Pancreas (tissue), 10 donors: ENCODE measurements at regions not wholly inside any gene's neighbourhood (a gene's known extent, or its start where the extent isn't known, plus 50 kb on each side); places are given as distances from the start of the nearest gene placed in this dataset.

Experiments used
- ATAC-seq, 4 donors: fragments of 200-7000 bp; cut with Tn5 transposase; one replicate each; pipeline versions ENCODE4 v1.8.0 to v1.9.1; 2020; ENCODE audit warnings: mild to moderate bottlenecking in 4 of 4, moderate library complexity in 4 of 4
- DNase-seq, 6 donors: peaks; one replicate each; pipeline ENCODE4 v3.0.0-alpha.2; 2020
- FAIRE-seq: peaks from 2 replicates; lab custom pipeline; 2012; peaks lifted over from hg19 to GRCh38; lab: Jason Lieb, UNC
- H3K27ac ChIP-seq, 4 donors: fragments of 200-600 bp; sonication (generic); 1 replicate in 3 of 4; 2 replicates in 1 of 4; pipeline versions ENCODE4 v1.5.0 to v1.8.0; 2020
- H3K27me3 ChIP-seq, 4 donors: fragments of 200-600 bp; one replicate each; pipeline ENCODE4 v1.8.0; 2021
- H3K36me3 ChIP-seq, 3 donors: fragments of 200-600 bp; sonication (generic) in 1 of 3; one replicate each; pipeline versions ENCODE4 v1.5.0 to v1.8.0; 2020 to 2021
- H3K4me1 ChIP-seq, 3 donors: fragments of 200-600 bp; one replicate each; pipeline ENCODE4 v1.8.0; 2021
- H3K4me3 ChIP-seq, 4 donors: fragments of 200-600 bp; sonication (generic) in 2 of 4; one replicate each; pipeline versions ENCODE4 v1.5.0 to v1.8.0; 2020 to 2021
- H3K9me3 ChIP-seq, 4 donors: fragments of 200-600 bp; one replicate each; pipeline ENCODE4 v1.8.0; 2021
- WGBS, 2 donors: extraction: QIAGEN DNeasy Blood & Tissue Kit; methylation state at CpG; one replicate each; pipeline ENCODE4 v1.1.7; 2013; 5-methylcytosine and 5-hydroxymethylcytosine counted together
- intact Hi-C, 3 donors: fragments of 100-400 bp; cut with DNase I; formaldehyde crosslinking; loops; one replicate each; pipeline versions ENCODE4 v1.11.1 to v1.14.2; 2022
- TF ChIP-seq, protein P1 (sequence below), 4 donors: fragments of 200-600 bp; sonication (generic) in 3 of 4; IDR thresholded peaks; one replicate each; pipeline versions ENCODE4 v1.5.0 to v1.8.0; 2021; ENCODE audit warnings: antibody characterized with exemption in 4 of 4
- donor health status: healthy with polysubstance abuse.
- donor health status: DM: no; HTN: no; CAD: no; lungs with moderate emphysema.
- donor health status: DM: no; HTN: no; CAD: no.
- donor health status: control.
- donor health status: control.
- donor health status: Bipolar disorder and iron deficiency.
- donor health status: DM: yes; HTN: yes; CAD: no.
- donor health status: DM: no; HTN: no; CAD: no.
- donor health status: DM: no; HTN: no; CAD: no.
- donor health status: DM: yes; HTN: yes; CAD: no.

DNA sequence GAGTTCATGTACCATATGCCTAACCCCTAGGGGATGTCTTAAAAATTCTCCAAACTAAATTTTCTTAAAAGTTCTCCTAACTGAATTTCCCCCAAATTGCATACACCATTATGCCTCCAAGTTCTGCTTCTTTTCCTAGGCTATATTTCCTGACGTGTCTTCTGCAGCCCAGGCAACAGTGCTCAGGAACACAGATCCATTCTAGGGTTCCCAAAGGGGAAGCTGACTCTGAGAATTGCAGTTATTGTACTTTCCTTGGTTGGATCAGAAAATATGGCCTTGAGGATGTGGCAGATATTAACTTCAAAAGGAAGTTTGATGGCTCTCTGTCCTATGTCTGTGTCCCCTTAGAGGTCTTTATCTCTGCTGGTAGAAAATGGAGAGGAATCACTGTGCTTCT lies 124.3 kb downstream of the TMEM17 start:
- H3K36me3 ChIP-seq = no peaks in the 10 kb centered on the region
- DNase-seq (no peak), ATAC-seq (peak in 1 of 4 donors; percentile 20), FAIRE-seq (no peak)
- H3K4me1 ChIP-seq = no peaks in the 10 kb centered on the region
- H3K9me3 ChIP-seq = no peaks in the 10 kb centered on the region
- H3K4me3 ChIP-seq = no peak overlapping the region
- intact Hi-C loops = no loop called here
- no peaks in the 10 kb centered on the region for H3K27me3 ChIP-seq
- 75 to 91% methylated on average over 1 of the region's 1 CpG for WGBS, 2 donors
- TF ChIP-seq, protein P1, sequence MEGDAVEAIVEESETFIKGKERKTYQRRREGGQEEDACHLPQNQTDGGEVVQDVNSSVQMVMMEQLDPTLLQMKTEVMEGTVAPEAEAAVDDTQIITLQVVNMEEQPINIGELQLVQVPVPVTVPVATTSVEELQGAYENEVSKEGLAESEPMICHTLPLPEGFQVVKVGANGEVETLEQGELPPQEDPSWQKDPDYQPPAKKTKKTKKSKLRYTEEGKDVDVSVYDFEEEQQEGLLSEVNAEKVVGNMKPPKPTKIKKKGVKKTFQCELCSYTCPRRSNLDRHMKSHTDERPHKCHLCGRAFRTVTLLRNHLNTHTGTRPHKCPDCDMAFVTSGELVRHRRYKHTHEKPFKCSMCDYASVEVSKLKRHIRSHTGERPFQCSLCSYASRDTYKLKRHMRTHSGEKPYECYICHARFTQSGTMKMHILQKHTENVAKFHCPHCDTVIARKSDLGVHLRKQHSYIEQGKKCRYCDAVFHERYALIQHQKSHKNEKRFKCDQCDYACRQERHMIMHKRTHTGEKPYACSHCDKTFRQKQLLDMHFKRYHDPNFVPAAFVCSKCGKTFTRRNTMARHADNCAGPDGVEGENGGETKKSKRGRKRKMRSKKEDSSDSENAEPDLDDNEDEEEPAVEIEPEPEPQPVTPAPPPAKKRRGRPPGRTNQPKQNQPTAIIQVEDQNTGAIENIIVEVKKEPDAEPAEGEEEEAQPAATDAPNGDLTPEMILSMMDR (IDR thresholded peaks at IDR 0.05) = no peak
- H3K27ac ChIP-seq = no peak overlapping the region

DNA sequence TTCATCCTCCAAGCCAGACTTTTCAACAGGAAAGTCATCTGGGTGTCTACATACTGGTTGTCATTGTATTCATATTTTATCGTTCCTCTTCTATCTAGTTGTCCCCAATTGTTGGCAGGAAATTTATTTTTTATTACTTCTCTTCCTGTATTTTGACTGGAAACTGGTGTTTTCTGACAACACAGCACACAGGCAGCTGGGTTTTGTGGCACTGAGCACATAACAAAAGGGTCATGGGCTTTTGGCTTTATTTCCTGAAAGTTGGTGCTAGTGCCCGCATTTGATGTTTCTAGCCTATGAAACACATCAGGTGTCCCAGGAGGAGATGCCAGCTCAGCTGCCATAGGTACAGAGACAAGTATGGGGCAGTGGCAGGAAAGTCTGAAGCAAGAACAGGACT lies 126.4 kb downstream of the TMEM17 start:
- Histone ChIP-seq H3K27ac (no peak overlapping the region), H3K36me3 (no peaks in the 10 kb centered on the region), H3K4me1 (no peaks in the 10 kb centered on the region), H3K27me3 (no peaks in the 10 kb centered on the region), H3K9me3 (no peaks in the 10 kb centered on the region), H3K4me3 (no peak overlapping the region)
- 63 to 71% methylated on average over 2 of the region's 2 CpGs for WGBS, 2 donors
- TF ChIP-seq, protein P1 (IDR thresholded peaks at IDR 0.05) = no peak
- DNase-seq (no peak), FAIRE-seq (no peak), ATAC-seq (peak in 1 of 4 donors; percentile 18)
- intact Hi-C loops = no loop called here

DNA sequence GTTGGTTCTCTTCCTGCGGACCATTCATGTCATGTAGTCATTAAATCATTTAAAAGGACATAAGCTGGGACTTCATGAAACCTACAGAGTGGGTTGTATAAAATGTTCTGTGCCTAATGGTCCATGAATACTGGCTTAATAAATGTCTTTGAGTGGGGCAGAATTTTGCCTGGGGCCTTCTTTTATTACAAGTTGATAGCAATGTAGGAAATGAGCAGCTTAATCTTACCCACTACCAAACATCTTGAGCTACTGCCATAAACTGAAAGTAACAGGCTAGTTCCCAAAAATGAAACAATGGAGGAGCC lies 130.9 kb downstream of the TMEM17 start:
- Histone ChIP-seq H3K4me1 (no peaks in the 10 kb centered on the region), H3K36me3 (no peaks in the 10 kb centered on the region), H3K27me3 (no peaks in the 10 kb centered on the region), H3K9me3 (no peaks in the 10 kb centered on the region), H3K4me3 (no peak overlapping the region), H3K27ac (no peak overlapping the region)
- TF ChIP-seq, protein P1 (IDR thresholded peaks at IDR 0.05) = no peak
- DNase-seq (no peak), ATAC-seq (no peak), FAIRE-seq (no peak)
- 89 to 93% methylated on average over 1 of the region's 1 CpG for WGBS, 2 donors
- intact Hi-C loops = no loop called here

DNA sequence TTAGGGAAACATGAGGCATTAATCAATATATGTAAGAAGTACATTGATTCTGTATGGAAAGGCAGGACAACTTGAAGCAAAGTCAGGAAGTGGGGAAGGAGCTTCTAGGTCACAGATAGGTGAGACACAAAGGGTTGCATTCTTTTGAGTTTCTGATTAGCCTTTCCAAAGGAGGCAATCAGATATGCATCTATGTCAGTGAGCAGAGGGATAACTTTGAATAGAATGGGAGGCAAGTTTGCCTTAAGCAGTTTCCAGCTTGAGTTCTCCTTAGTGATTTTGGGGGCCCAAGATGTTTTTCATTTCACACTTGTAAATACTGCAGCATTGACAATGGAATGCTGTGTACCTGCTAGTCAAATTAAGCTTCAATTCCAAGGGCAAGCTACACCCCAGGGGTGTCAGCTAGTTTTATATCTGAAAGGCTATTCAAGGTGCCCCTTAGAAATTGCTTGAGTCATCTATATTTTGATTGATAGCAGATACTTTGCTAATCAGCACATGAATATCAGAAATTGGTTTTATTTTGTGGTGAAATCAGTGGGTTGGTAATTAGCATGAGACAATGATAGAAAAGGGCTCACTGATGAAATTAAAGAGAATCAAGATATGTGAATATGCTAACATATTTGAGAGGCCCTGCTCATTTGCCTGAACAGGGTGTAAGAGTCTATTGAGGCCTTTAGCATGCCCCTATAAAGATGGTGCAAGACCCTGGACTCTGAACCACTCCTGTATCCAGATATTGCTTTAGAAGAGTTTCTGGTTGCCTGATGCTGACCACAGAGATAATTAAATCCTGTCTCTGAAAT lies 131.5 kb downstream of the TMEM17 start:
- H3K4me1 ChIP-seq = no peaks in the 10 kb centered on the region
- H3K27ac ChIP-seq = no peak overlapping the region
- no peak for FAIRE-seq
- no peaks in the 10 kb centered on the region for H3K9me3 ChIP-seq
- no peak for ATAC-seq
- TF ChIP-seq, protein P1 (IDR thresholded peaks at IDR 0.05) = no peak
- DNase-seq = no peak
- no peaks in the 10 kb centered on the region for H3K27me3 ChIP-seq
- intact Hi-C loops = no loop called here
- H3K4me3 ChIP-seq = no peak overlapping the region
- no peaks in the 10 kb centered on the region for H3K36me3 ChIP-seq

DNA sequence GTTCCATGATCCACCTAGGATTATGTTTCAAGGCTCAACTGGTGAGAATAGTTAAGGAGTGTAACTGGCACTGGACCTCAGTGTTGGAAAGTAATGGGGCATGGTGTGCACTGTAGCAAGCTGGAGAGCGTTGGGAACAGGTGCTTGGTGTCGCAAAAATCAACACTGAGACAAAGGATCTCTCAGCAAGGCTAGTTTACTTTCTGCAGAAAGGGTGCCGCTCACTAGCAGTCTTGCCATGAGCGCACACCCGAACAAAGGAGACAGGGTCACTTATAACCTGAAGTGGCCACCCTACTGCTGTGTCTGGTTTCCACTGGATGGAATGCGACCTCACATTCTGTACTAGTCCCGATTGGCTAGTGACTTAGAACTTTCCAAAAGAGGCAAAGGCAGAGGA lies 133.2 kb downstream of the TMEM17 start:
- WGBS, 2 donors = 95 to 98% methylated on average over 7 of the region's 7 CpGs
- Histone ChIP-seq H3K27me3 (no peaks in the 10 kb centered on the region), H3K4me3 (no peak overlapping the region), H3K27ac (no peak overlapping the region), H3K9me3 (no peaks in the 10 kb centered on the region), H3K4me1 (no peaks in the 10 kb centered on the region), H3K36me3 (no peaks in the 10 kb centered on the region)
- intact Hi-C loops = no loop called here
- no peak for ATAC-seq
- DNase-seq = no peak
- no peak for FAIRE-seq
- TF ChIP-seq, protein P1 (IDR thresholded peaks at IDR 0.05) = no peak
